ENCODE measurements at regions not wholly inside any gene's neighbourhood (a gene's known extent, or its start where the extent isn't known, plus 50 kb on each side); places are given as distances from the start of the nearest gene placed in this dataset.

GRCh38 chr20:58086763-58087561, 141.5 kb downstream of the ANKRD60 start:
- H3K27ac ChIP-seq, result no peak overlapping the region

DNA sequence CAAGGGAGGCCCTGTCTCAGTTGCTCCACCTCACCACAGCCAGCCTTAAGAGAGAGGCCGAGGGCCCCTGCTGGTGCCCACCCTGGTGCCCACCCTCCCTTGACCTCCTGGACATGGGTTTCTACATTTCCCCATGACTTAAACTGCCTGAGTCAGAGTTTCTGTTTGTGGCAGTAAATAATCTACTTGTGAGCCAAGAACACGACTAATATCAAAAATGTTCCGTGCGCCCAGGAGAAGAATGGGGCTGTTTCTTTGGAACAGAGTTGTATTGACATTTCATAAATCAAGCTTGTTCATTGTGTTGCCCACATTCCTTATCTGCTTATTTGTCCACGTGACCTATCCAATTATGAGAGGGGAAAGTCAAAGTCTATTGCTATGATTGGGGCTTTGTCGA, 143.5 kb downstream of the ANKRD60 start:
- H3K27ac ChIP-seq, result no peak overlapping the region
- no peak for TF ChIP-seq ZFX (IDR thresholded peaks at IDR 0.05; ENCODE audit: borderline replicate concordance)
- TF ChIP-seq, protein P1, sequence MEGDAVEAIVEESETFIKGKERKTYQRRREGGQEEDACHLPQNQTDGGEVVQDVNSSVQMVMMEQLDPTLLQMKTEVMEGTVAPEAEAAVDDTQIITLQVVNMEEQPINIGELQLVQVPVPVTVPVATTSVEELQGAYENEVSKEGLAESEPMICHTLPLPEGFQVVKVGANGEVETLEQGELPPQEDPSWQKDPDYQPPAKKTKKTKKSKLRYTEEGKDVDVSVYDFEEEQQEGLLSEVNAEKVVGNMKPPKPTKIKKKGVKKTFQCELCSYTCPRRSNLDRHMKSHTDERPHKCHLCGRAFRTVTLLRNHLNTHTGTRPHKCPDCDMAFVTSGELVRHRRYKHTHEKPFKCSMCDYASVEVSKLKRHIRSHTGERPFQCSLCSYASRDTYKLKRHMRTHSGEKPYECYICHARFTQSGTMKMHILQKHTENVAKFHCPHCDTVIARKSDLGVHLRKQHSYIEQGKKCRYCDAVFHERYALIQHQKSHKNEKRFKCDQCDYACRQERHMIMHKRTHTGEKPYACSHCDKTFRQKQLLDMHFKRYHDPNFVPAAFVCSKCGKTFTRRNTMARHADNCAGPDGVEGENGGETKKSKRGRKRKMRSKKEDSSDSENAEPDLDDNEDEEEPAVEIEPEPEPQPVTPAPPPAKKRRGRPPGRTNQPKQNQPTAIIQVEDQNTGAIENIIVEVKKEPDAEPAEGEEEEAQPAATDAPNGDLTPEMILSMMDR (IDR thresholded peaks at IDR 0.05), result no peak

More at GRCh38 chr20:58086763-58087561, 141.5 kb downstream of the ANKRD60 start:
- no peak for TF ChIP-seq ZFX (IDR thresholded peaks at IDR 0.05; ENCODE audit: borderline replicate concordance)
- TF ChIP-seq, protein P1 (IDR thresholded peaks at IDR 0.05), result peak; percentile 93

DNA sequence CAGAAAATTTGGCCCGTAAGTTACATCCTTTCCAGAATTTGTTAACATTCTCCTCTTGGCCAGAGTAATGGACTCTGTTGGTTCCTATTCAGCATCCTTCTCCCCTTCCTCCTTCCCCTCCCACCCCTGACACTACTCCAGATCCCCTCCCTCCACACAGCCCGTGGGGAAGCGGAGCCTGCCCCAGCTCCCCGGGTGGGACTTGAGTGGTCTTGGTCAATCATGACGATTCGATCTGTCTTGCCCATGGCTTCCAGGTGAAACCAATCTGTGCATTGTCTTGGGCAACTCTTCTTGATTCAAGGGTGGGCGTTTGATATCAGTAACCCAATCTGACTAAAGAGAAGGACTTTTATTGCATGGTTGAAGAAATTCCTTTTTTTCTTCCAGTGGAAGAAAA, 143.9 kb downstream of the ANKRD60 start:
- no peak for TF ChIP-seq ZFX (IDR thresholded peaks at IDR 0.05; ENCODE audit: borderline replicate concordance)
- TF ChIP-seq, protein P1 (IDR thresholded peaks at IDR 0.05), result no peak
- no peak overlapping the region for H3K27ac ChIP-seq

- H3K27ac ChIP-seq, result no peak overlapping the region
- TF ChIP-seq, protein P1 (IDR thresholded peaks at IDR 0.05), result no peak
- no peak for TF ChIP-seq ZFX (IDR thresholded peaks at IDR 0.05; ENCODE audit: borderline replicate concordance)
Observed at GRCh38 chr20:58081846-58082245, 146.6 kb downstream of the ANKRD60 start.

DNA sequence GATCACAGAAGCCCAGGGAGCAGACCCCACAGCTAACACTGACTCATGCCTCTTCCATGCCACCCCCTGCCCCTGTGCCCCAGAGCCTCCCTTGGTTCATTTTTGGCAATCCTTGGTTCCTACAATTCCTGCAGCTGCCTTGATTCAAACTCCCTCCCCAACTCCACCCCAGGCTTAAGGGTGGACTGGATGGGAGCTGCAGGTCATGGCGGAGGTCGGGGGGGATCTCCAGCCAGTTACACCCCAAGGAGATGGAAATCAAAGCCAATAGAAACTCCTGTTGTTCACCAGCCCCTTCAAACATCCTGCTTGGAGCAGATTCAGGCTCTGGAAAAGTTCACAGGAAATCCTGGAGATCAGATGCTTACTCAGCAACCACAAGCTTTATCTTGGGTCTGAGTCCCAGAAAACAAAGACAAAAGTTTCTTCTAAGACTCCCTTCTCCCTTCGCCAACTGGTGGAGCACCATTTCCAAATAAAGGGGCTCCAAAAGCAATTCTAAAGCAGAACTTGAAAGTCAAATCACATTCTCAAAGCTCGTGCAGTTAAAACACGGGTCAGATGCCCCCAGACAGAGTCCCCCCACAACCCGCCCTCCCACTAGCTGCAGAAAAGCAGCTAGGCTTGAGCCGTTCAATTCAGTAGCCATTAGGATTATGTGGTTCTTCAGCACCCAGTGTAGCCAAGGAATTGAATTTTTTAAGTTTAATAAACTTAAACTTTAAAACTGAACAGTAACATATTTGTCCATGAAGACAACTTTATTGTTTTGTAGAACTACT, 149.5 kb downstream of the ANKRD60 start:
- TF ChIP-seq, protein P1 (IDR thresholded peaks at IDR 0.05), result no peak
- H3K27ac ChIP-seq, result no peak overlapping the region

GRCh38 chr20:58077282-58077681, 151.2 kb downstream of the ANKRD60 start:
- no peak for TF ChIP-seq ZFX (IDR thresholded peaks at IDR 0.05; ENCODE audit: borderline replicate concordance)
- TF ChIP-seq, protein P1 (IDR thresholded peaks at IDR 0.05), result no peak
- no peak overlapping the region for H3K27ac ChIP-seq

DNA sequence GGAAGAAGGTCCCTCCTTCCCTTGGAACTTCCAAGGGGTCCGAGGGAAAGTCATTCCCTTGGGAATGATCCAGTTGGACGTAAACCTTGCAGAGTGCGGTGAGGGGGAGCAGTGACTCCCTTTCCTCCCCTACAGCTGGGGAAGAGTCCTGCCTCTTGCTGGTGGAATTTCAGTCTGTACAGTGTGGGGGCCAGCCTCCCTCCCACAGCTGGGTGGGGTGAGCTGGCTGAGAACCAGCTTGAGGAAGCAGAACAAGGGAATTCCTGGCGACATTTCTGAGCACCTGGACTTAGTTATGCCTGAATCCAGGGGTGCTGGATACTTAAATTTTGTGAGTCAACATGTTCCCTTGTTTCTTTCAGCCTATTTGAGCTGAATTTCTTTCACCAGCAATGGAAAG, 152.0 kb downstream of the ANKRD60 start:
- TF ChIP-seq, protein P1 (IDR thresholded peaks at IDR 0.05), result no peak
- TF ChIP-seq ZFX (IDR thresholded peaks at IDR 0.05; ENCODE audit: borderline replicate concordance), result no peak
- no peak overlapping the region for H3K27ac ChIP-seq

Data from 22Rv1 (cell line).